ENCODE measurements at regions not wholly inside any gene's neighbourhood (a gene's known extent, or its start where the extent isn't known, plus 50 kb on each side); places are given as distances from the start of the nearest gene placed in this dataset.

- TF ChIP-seq CTCF (IDR thresholded peaks at IDR 0.05; ENCODE audit: insufficient read depth, low read length, poor library complexity, severe bottlenecking): no peak
- TF ChIP-seq EZH2phosphoT487 (conservative IDR thresholded peaks at IDR 0.05; ENCODE audit: low read length): no peak
Observed at GRCh38 chr7:41326616-41327015, 376.3 kb downstream of the INHBA start.

All from SU-DHL-6 (cell line).